Endothelial cell of umbilical vein (primary cell): ENCODE measurements at regions not wholly inside any gene's neighbourhood (a gene's known extent, or its start where the extent isn't known, plus 50 kb on each side); places are given as distances from the start of the nearest gene placed in this dataset.

Experiments used
- BruUV-seq: library from RNA; stranded (reverse); fragments of 400-500 nt; replicated peaks from 2 replicates; lab custom pipeline; 2021; lab: Mats Ljungman, UMichigan
- CTCF ChIA-PET: fragments of 300-600, 350-600 bp; sonication (Branson Sonifier 250); formaldehyde crosslinking; loops from one replicate; lab custom pipeline; 2021; ENCODE audit warnings: antibody characterized with exemption, inconsistent platforms; lab: Charles Lee
- POLR2A ChIA-PET: fragments of 300-600, 350-600 bp; sonication (Branson Sonifier 250); formaldehyde crosslinking; loops from one replicate; lab custom pipeline; 2021; ENCODE audit warnings: antibody characterized with exemption, inconsistent platforms; lab: Charles Lee
- DNase-seq: peaks from one replicate; pipeline ENCODE4 v3.0.0-alpha.2; 2011; ENCODE audit warnings: low read depth, low spot score
- FAIRE-seq: peaks from 2 replicates; lab custom pipeline; 2011; peaks lifted over from hg19 to GRCh38; lab: Jason Lieb, UNC
- H2AFZ ChIP-seq: 2 replicates; pipeline ENCODE4 v1.6.0; 2012; ENCODE audit warnings: low read depth, low read length, control low read depth, inconsistent platforms
- H3K27ac ChIP-seq: 2 replicates; pipeline ENCODE4 v1.5.1; 2011; ENCODE audit warnings: low read depth, mild to moderate bottlenecking, control low read depth, low read length, moderate library complexity; ENCODE audit not compliant: insufficient read depth
- H3K27me3 ChIP-seq, 2 experiments: 2 replicates each; pipeline versions ENCODE4 v1.6.0 to v1.6.1; 2011; ENCODE audit warnings: low read length in 2 of 2, mixed read lengths in 1 of 2; ENCODE audit not compliant: control insufficient read depth in 2 of 2, insufficient read depth in 2 of 2
- H3K36me3 ChIP-seq, 2 experiments: 2 replicates in 1 of 2; 3 replicates in 1 of 2; pipeline ENCODE4 v1.5.1; 2011; ENCODE audit warnings: low read length in 2 of 2, mild to moderate bottlenecking in 1 of 2, moderate library complexity in 1 of 2; ENCODE audit not compliant: control insufficient read depth in 2 of 2, insufficient read depth in 2 of 2; ENCODE audit errors: extremely low read depth in 1 of 2
- H3K4me1 ChIP-seq: 3 replicates; pipeline ENCODE4 v1.5.1; 2011; ENCODE audit warnings: mild to moderate bottlenecking, low read length; ENCODE audit not compliant: control insufficient read depth, insufficient read depth; ENCODE audit errors: extremely low read depth
- H3K4me2 ChIP-seq: 2 replicates; pipeline ENCODE4 v1.6.1; 2011; ENCODE audit warnings: low read length, control low read depth, mixed read lengths; ENCODE audit not compliant: insufficient read depth
- H3K4me3 ChIP-seq, 3 experiments: fragments of 200-600 bp in 1 of 3; sonication (generic), shearing (Covaris generic) in 1 of 3; replicated peaks in 1 of 3; 2 replicates each; pipeline ENCODE4 v1.5.1; 2011 to 2016; ENCODE audit warnings: control low read depth in 3 of 3, low read length in 3 of 3, mild to moderate bottlenecking in 2 of 3, inconsistent platforms in 1 of 3, low read depth in 1 of 3, moderate library complexity in 1 of 3; ENCODE audit not compliant: insufficient read depth in 1 of 3
- H3K79me2 ChIP-seq: 2 replicates; pipeline ENCODE4 v1.6.0; 2012; ENCODE audit warnings: low read length, inconsistent platforms; ENCODE audit not compliant: control insufficient read depth, insufficient read depth
- H3K9ac ChIP-seq: replicated peaks from 2 replicates; pipeline ENCODE3; 2011; ENCODE audit warnings: low read length, control low read depth; ENCODE audit not compliant: insufficient read depth; ENCODE audit errors: extremely low read depth
- H3K9me1 ChIP-seq: replicated peaks from 3 replicates; pipeline ENCODE4 v1.6.0; 2011; ENCODE audit warnings: mild to moderate bottlenecking, low read length; ENCODE audit not compliant: control insufficient read depth, insufficient read depth; ENCODE audit errors: extremely low read depth
- H3K9me3 ChIP-seq: replicated peaks from 2 replicates; pipeline ENCODE4 v1.5.1; 2012; ENCODE audit warnings: low read length, inconsistent platforms; ENCODE audit not compliant: control insufficient read depth, insufficient read depth
- H4K20me1 ChIP-seq: replicated peaks from 2 replicates; pipeline ENCODE3; 2011; ENCODE audit warnings: mild to moderate bottlenecking, low read length; ENCODE audit not compliant: control insufficient read depth, insufficient read depth; ENCODE audit errors: extremely low read depth
- EZH2 ChIP-seq: IDR thresholded peaks from 2 replicates; pipeline ENCODE4 v1.6.1; 2012; ENCODE audit warnings: borderline replicate concordance, low read depth, mild to moderate bottlenecking, moderate library complexity, low read length, inconsistent platforms; ENCODE audit not compliant: severe bottlenecking
- FOS ChIP-seq: IDR thresholded peaks from 2 replicates; pipeline ENCODE4 v1.6.1; 2011; ENCODE audit warnings: mild to moderate bottlenecking, low read length, moderate library complexity, borderline replicate concordance; ENCODE audit not compliant: insufficient read depth
- GATA2 ChIP-seq: IDR thresholded peaks from 2 replicates; pipeline ENCODE4 v1.7.0; 2011; ENCODE audit warnings: low read depth, mild to moderate bottlenecking, moderate library complexity, mixed read lengths, low read length; ENCODE audit not compliant: insufficient read length, insufficient read depth
- JUN ChIP-seq: IDR thresholded peaks from 2 replicates; pipeline ENCODE4 v1.6.1; 2011; ENCODE audit warnings: borderline replicate concordance, low read depth; ENCODE audit not compliant: insufficient read length, insufficient read depth
- MAX ChIP-seq: IDR thresholded peaks from 2 replicates; pipeline ENCODE4 v1.6.1; 2011; ENCODE audit not compliant: insufficient read depth, insufficient read length
- MYC ChIP-seq: IDR thresholded peaks from one replicate; pipeline ENCODE4 v1.6.1; 2011; ENCODE audit warnings: mild to moderate bottlenecking, low read depth, low read length
- POLR2A ChIP-seq: IDR thresholded peaks from 2 replicates; pipeline ENCODE4 v1.6.1; 2012; ENCODE audit warnings: low read depth, mild to moderate bottlenecking, control low read depth, low read length
- POLR2AphosphoS5 ChIP-seq: IDR thresholded peaks from 2 replicates; pipeline ENCODE4 v1.6.1; 2012; ENCODE audit warnings: low read depth, mild to moderate bottlenecking, control low read depth, low read length, moderate library complexity; ENCODE audit not compliant: insufficient read depth
- dilution Hi-C: fragments of 300-500 bp; cut with MboI; formaldehyde crosslinking; loops from one replicate; pipeline ENCODE4 v1.15.0; 2019; ENCODE audit warnings: low sequenced_read_pairs; ENCODE audit not compliant: extremely low pct_ligation_motif_present
- intact Hi-C: fragments of 100-400 bp; cut with micrococcal nuclease; formaldehyde crosslinking; loops from one replicate; pipeline ENCODE4 v1.10.0; 2022
- TF ChIP-seq, protein P1 (sequence below), 2 donors: IDR thresholded peaks; 1 replicate in 1 of 2; 2 replicates in 1 of 2; pipeline ENCODE4 v1.5.1; 2011; ENCODE audit warnings: low read length in 2 of 2, mild to moderate bottlenecking in 2 of 2, moderate library complexity in 2 of 2, control low read depth in 1 of 2, inconsistent platforms in 1 of 2, low read depth in 1 of 2; ENCODE audit not compliant: insufficient read depth in 1 of 2; ENCODE audit errors: extremely low read depth in 1 of 2

- Histone ChIP-seq H3K79me2 (no peaks in the 10 kb centered on the region), H3K27ac (no peak overlapping the region), H2AFZ (no peak overlapping the region), H4K20me1 (no peaks in the 10 kb centered on the region), H3K9me1 (no peaks in the 10 kb centered on the region), H3K4me2 (no peak overlapping the region), H3K9ac (no peak overlapping the region), H3K36me3 (no peaks in the 10 kb centered on the region), H3K4me3 (no peak overlapping the region), H3K4me1 (no peaks in the 10 kb centered on the region), H3K9me3 (peaks cover 2% of the 10 kb centered on the region), H3K27me3 (no peaks in the 10 kb centered on the region)
- no peak for TF ChIP-seq FOS
- no peak for TF ChIP-seq JUN
- TF ChIP-seq, protein P1, sequence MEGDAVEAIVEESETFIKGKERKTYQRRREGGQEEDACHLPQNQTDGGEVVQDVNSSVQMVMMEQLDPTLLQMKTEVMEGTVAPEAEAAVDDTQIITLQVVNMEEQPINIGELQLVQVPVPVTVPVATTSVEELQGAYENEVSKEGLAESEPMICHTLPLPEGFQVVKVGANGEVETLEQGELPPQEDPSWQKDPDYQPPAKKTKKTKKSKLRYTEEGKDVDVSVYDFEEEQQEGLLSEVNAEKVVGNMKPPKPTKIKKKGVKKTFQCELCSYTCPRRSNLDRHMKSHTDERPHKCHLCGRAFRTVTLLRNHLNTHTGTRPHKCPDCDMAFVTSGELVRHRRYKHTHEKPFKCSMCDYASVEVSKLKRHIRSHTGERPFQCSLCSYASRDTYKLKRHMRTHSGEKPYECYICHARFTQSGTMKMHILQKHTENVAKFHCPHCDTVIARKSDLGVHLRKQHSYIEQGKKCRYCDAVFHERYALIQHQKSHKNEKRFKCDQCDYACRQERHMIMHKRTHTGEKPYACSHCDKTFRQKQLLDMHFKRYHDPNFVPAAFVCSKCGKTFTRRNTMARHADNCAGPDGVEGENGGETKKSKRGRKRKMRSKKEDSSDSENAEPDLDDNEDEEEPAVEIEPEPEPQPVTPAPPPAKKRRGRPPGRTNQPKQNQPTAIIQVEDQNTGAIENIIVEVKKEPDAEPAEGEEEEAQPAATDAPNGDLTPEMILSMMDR (IDR thresholded peaks at IDR 0.05; ENCODE audit: extremely low read depth in 1 of 2, insufficient read depth in 1 of 2, low read depth in 1 of 2, low read length in 2 of 2): no peak
- TF ChIP-seq GATA2: no peak
- TF ChIP-seq MAX: no peak
- no peak for TF ChIP-seq MYC
- no peak for TF ChIP-seq POLR2AphosphoS5
- no peak for TF ChIP-seq EZH2
- no peak for TF ChIP-seq POLR2A
- ChIA-PET CTCF (no interaction called here), POLR2A (no interaction called here)
- dilution Hi-C loops: no loop called here
- DNase-seq (no peak), FAIRE-seq (no peak)
- intact Hi-C loops: no loop called here
- BruUV-seq: no TSS peak
Observed at GRCh38 chr11:115759622-115760460, 255.6 kb upstream of the CADM1 start.
